ENCODE measurements at regions not wholly inside any gene's neighbourhood (a gene's known extent, or its start where the extent isn't known, plus 50 kb on each side); places are given as distances from the start of the nearest gene placed in this dataset.

GRCh38 chr13:89550938-89551337 is 1796.5 kb upstream of the MIR17HG start:
- Mint-ChIP-seq H3K36me3 (no peaks in the 10 kb centered on the region), H3K4me3 (no peak overlapping the region), H3K4me1 (peaks cover 3% of the 10 kb centered on the region; the same call in 1 of the 2 replicates), H3K27ac (no peak overlapping the region), H3K27me3 (ENCODE audit: low read depth) (no peaks in the 10 kb centered on the region), H3K9me3 (peaks cover 18% of the 10 kb centered on the region)
- ChIA-PET CTCF (no interaction called here), POLR2A (no interaction called here)
- DNase-seq (ENCODE audit: low spot score) (no peak), ATAC-seq (no peak)
- TF ChIP-seq SMAD4 (CRISPR knock-in tag; IDR thresholded peaks at IDR 0.05) (no peak), HMGA2 (CRISPR knock-in tag; IDR thresholded peaks at IDR 0.05) (no peak), ZNF317 (CRISPR knock-in tag; IDR thresholded peaks at IDR 0.05; ENCODE audit: borderline replicate concordance, low read depth) (no peak), PRDM15 (CRISPR knock-in tag; IDR thresholded peaks at IDR 0.05) (no peak), IRF1 (CRISPR knock-in tag; IDR thresholded peaks at IDR 0.05) (no peak), ZNF425 (CRISPR knock-in tag; conservative IDR thresholded peaks at IDR 0.05) (no peak), SMAD3 (CRISPR knock-in tag; IDR thresholded peaks at IDR 0.05; ENCODE audit: borderline replicate concordance) (no peak), ZNF219 (CRISPR knock-in tag; IDR thresholded peaks at IDR 0.05; ENCODE audit: borderline replicate concordance) (no peak), FOXP1 (CRISPR knock-in tag; IDR thresholded peaks at IDR 0.05; ENCODE audit: borderline replicate concordance) (no peak), KAT7 (CRISPR knock-in tag; IDR thresholded peaks at IDR 0.05; ENCODE audit: borderline replicate concordance) (no peak), ZBTB21 (CRISPR knock-in tag; IDR thresholded peaks at IDR 0.05; ENCODE audit: borderline replicate concordance) (no peak), E2F4 (CRISPR knock-in tag; IDR thresholded peaks at IDR 0.05; ENCODE audit: borderline replicate concordance, low read depth) (no peak), ZNF512 (CRISPR knock-in tag; IDR thresholded peaks at IDR 0.05; ENCODE audit: borderline replicate concordance) (no peak), E2F1 (CRISPR knock-in tag; IDR thresholded peaks at IDR 0.05) (no peak), ARID4B (CRISPR knock-in tag; IDR thresholded peaks at IDR 0.05; ENCODE audit: borderline replicate concordance) (no peak), ZNF416 (CRISPR knock-in tag; IDR thresholded peaks at IDR 0.05) (no peak), NR3C1 (CRISPR knock-in tag; conservative IDR thresholded peaks at IDR 0.05; ENCODE audit: low read depth) (no peak), FOXP4 (CRISPR knock-in tag; IDR thresholded peaks at IDR 0.05) (no peak), ESRRA (CRISPR knock-in tag; IDR thresholded peaks at IDR 0.05; ENCODE audit: borderline replicate concordance) (no peak)
